Mesothelial cell of epicardium (in vitro differentiated cells): ENCODE measurements at regions not wholly inside any gene's neighbourhood (a gene's known extent, or its start where the extent isn't known, plus 50 kb on each side); places are given as distances from the start of the nearest gene placed in this dataset.

Experiments used
- DNase-seq, 2 experiments: peaks; one replicate each; pipeline ENCODE4 v3.0.0; 2021; ENCODE audit warnings: low spot score in 2 of 2; ENCODE audit not compliant: unreplicated experiment in 2 of 2
- H3K27ac Mint-ChIP-seq: 2 replicates; pipeline ENCODE4 v1.8.0; 2021; ENCODE audit warnings: mixed read lengths
- H3K27me3 Mint-ChIP-seq: 2 replicates; pipeline ENCODE4 v1.8.0; 2021; ENCODE audit warnings: low read depth, mixed read lengths
- H3K36me3 Mint-ChIP-seq: 2 replicates; pipeline ENCODE4 v1.8.0; 2021; ENCODE audit warnings: mixed read lengths
- H3K4me1 Mint-ChIP-seq: 2 replicates; pipeline ENCODE4 v1.8.0; 2021; ENCODE audit warnings: mixed read lengths
- H3K4me3 Mint-ChIP-seq: 2 replicates; pipeline ENCODE4 v1.8.0; 2021; ENCODE audit warnings: mild to moderate bottlenecking, moderate library complexity, mixed read lengths
- H3K9me3 Mint-ChIP-seq: 2 replicates; pipeline ENCODE4 v1.8.0; 2021; ENCODE audit warnings: mixed read lengths
- TF ChIP-seq, protein P1 (sequence below): fragments of 200-600 bp; sonication (generic); IDR thresholded peaks from one replicate; pipeline ENCODE4 v1.5.0; 2021; ENCODE audit warnings: antibody characterized with exemption; ENCODE audit not compliant: unreplicated experiment

DNA sequence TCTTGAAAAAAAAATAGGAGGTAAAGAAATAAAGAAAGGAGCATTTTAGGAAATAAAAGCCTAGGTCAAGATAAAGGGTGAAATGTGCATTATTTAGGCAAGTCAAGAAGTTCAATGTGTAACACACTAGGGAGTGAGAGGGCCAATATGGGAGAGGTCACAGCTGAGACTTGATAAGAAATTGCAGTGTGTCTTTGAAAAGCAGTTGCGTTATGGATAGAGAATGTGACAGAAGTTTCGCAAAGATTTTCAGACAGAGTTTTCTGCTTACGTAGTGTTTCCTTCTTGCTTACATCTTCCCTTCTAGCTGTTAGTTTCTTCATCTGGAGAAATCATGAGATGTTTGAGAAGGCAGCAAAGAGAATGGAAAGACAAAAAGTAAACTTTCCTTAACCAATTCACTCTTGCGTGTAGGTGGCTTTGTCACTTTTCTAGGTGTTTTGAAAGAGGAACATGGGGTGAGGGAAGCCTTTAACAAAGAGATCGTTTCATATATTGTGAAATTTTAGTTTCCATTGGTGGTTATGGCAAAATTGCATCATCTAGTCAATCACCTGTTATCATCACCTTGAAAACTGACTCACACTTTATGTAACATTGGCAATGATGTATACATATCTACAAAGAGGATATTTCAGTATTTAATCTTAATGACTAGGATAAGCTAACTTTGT, 975.5 kb downstream of the OLFM4 start:
- H3K9me3 Mint-ChIP-seq = no peaks in the 10 kb centered on the region
- TF ChIP-seq, protein P1, sequence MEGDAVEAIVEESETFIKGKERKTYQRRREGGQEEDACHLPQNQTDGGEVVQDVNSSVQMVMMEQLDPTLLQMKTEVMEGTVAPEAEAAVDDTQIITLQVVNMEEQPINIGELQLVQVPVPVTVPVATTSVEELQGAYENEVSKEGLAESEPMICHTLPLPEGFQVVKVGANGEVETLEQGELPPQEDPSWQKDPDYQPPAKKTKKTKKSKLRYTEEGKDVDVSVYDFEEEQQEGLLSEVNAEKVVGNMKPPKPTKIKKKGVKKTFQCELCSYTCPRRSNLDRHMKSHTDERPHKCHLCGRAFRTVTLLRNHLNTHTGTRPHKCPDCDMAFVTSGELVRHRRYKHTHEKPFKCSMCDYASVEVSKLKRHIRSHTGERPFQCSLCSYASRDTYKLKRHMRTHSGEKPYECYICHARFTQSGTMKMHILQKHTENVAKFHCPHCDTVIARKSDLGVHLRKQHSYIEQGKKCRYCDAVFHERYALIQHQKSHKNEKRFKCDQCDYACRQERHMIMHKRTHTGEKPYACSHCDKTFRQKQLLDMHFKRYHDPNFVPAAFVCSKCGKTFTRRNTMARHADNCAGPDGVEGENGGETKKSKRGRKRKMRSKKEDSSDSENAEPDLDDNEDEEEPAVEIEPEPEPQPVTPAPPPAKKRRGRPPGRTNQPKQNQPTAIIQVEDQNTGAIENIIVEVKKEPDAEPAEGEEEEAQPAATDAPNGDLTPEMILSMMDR = no peak
- no peak overlapping the region for H3K4me3 Mint-ChIP-seq
- H3K4me1 Mint-ChIP-seq = peaks cover 15% of the 10 kb centered on the region
- H3K36me3 Mint-ChIP-seq = no peaks in the 10 kb centered on the region
- no peaks in the 10 kb centered on the region for H3K27me3 Mint-ChIP-seq
- DNase-seq = no peak
- no peak overlapping the region for H3K27ac Mint-ChIP-seq

DNA sequence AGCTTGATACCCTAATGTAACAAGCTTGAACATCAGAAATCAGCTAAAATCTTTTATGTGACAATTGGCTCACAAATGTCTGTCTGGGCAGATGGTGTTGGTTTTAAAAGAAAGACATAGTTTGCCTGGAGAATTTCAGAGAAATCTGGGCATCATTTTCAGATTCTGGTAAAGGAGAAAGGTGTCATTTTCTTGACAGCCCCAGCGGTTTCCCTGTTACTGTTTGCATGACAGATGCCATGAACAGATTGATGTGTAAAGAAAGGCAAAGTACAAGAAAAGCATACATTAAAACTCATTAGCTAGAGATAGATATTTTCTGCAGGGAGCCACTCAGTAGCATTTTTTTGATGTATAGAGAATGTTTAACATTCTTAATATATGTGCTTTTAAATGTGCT, 987.9 kb downstream of the OLFM4 start:
- Mint-ChIP-seq H3K4me1 (no peaks in the 10 kb centered on the region), H3K9me3 (peaks cover 3% of the 10 kb centered on the region), H3K36me3 (no peaks in the 10 kb centered on the region), H3K27me3 (no peaks in the 10 kb centered on the region), H3K27ac (no peak overlapping the region), H3K4me3 (no peak overlapping the region)
- TF ChIP-seq, protein P1 = no peak
- DNase-seq = no peak

DNA sequence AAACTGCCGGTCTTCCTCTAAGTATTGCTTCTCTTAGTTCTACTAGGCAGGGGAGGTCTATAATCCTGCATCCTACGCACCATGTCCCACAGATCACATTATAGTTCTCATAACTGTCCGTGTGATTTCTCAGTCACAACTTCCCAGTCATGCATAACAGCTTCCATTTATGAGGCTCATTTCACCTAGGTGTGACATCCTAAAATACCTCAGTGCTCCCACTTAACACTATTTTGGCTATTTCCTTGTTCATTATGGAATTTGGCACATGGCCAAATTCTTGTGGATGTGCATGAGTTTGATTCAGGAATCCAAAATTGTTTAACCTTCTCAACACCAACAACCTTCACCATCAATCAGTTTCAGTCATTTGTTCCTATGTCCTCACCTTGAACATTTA, 989.9 kb downstream of the OLFM4 start:
- Mint-ChIP-seq H3K4me1 (no peaks in the 10 kb centered on the region), H3K4me3 (no peak overlapping the region), H3K27ac (no peak overlapping the region), H3K36me3 (no peaks in the 10 kb centered on the region), H3K9me3 (peaks cover 4% of the 10 kb centered on the region), H3K27me3 (no peaks in the 10 kb centered on the region)
- TF ChIP-seq, protein P1 = no peak
- no peak for DNase-seq

DNA sequence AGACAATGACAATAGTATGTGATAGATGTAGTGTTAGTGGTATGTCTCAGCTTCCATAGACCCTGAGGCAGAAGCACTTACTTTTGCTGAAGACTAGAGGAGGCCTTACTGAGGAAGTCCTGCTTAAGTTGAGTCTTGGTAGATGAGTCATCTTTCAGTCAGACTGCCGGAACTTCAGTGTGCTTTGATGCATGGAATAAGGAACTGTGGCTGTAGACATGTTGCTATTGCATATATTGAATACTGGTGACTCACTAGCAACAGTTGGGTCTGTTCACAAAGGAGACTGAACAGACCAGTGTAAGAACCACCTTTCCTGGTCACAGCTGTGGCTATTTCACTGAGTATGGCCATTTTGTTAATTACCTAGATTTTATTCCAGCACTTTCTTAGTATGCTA, 1000.6 kb downstream of the OLFM4 start:
- Mint-ChIP-seq H3K9me3 (peaks cover 31% of the 10 kb centered on the region), H3K4me3 (no peak overlapping the region), H3K36me3 (peaks cover 3% of the 10 kb centered on the region), H3K27ac (no peak overlapping the region), H3K27me3 (no peaks in the 10 kb centered on the region), H3K4me1 (no peaks in the 10 kb centered on the region)
- TF ChIP-seq, protein P1 = no peak
- DNase-seq = no peak

DNA sequence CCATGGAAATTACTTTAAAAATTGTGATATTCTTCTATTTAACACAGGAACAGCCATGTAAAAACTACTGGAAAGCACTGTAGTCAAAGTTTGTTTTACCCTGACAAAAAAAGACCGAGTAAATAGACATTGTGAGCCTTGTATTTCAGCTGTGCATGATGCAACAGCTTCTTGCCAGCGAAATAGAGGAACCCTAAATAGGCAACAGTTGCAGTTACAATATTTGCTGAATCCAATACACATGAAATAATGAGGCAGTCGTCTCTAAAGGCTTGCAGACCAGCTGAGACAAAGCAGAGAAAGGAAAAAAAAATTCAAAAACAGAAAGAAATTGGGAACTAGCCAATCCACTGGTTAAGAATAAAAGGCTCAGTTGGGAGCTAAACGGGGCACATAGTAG, 1001.1 kb downstream of the OLFM4 start:
- TF ChIP-seq, protein P1 = no peak
- Mint-ChIP-seq H3K4me1 (no peaks in the 10 kb centered on the region), H3K4me3 (no peak overlapping the region), H3K27me3 (no peaks in the 10 kb centered on the region), H3K27ac (no peak overlapping the region), H3K9me3 (peaks cover 26% of the 10 kb centered on the region), H3K36me3 (no peaks in the 10 kb centered on the region)
- no peak for DNase-seq

DNA sequence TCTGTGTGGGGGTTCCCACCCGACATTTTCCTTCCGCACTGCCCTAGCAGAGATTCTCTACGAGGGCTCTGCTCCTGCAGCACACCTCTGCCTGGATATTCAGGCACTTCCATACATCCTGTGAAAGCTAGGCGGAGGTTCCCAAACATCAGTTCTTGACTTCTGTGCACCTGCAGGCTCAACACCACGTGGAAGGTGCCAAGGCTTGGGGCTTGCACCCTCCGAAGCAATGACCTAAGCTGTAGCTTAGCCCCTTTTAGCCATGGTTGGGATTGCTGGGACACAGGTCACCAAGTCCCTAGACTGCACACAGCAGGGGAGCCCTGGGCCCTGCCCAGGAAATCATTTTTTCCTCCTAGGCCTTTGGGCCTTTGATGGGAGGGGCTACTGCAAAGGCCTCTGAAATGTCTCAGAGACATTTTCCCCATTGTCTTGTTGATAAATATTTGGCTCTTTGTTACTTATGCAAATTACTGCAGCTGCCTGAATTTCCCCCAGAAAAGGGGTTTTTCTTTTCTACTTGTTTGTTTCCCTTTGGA, 1004.8 kb downstream of the OLFM4 start:
- DNase-seq = no peak
- H3K4me3 Mint-ChIP-seq = no peak overlapping the region
- no peaks in the 10 kb centered on the region for H3K27me3 Mint-ChIP-seq
- peaks cover 11% of the 10 kb centered on the region for H3K9me3 Mint-ChIP-seq
- H3K4me1 Mint-ChIP-seq = no peaks in the 10 kb centered on the region
- H3K36me3 Mint-ChIP-seq = no peaks in the 10 kb centered on the region
- H3K27ac Mint-ChIP-seq = no peak overlapping the region
- TF ChIP-seq, protein P1 = no peak
